ENCODE measurements at regions not wholly inside any gene's neighbourhood (a gene's known extent, or its start where the extent isn't known, plus 50 kb on each side); places are given as distances from the start of the nearest gene placed in this dataset.

DNA sequence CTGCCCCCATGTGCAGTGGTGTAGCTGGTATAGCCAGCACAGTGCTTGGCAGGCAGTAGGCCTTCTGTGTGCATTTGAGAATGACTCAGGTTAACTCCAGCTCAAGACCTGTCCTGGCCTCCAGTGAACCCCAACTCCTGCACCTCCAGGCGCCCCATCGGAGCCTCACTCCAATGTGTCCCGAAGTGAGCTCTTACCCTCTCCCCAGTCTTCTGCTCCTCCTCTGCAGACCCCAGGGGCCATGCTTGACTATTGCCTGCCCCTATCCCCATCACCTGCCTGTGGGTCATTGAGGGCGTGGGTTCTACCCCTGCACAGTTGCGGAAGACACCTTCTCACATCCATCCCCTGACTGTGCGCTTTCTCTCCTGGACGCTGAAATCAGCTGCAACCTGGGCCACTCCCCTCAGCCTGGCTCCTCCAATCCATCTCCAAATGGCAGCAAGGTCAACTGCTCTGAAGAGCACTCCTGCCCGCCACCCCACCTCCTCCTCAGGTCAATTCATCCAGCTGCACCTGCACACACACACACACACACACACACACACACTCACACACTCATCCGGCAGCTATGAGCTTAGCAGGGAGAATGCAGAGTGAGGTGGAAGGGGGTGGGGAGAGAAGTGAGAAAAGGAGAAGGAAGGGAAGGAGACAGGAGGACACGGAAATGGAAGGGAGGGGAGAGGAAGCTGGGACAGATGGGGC is 130.3 kb upstream of the GLI2 start:
- TF ChIP-seq EGR1 (IDR thresholded peaks at IDR 0.05) (no peak), NFIC (IDR thresholded peaks at IDR 0.05) (no peak), TCF12 (IDR thresholded peaks at IDR 0.05; ENCODE audit: low read depth) (no peak), TAF1 (IDR thresholded peaks at IDR 0.05; ENCODE audit: low read depth) (no peak), RAD21 (IDR thresholded peaks at IDR 0.05; ENCODE audit: low read depth) (no peak), CEBPB (IDR thresholded peaks at IDR 0.05) (no peak), TEAD4 (IDR thresholded peaks at IDR 0.05) (no peak), CREB1 (IDR thresholded peaks at IDR 0.05; ENCODE audit: low read depth) (no peak), EP300 (IDR thresholded peaks at IDR 0.05; ENCODE audit: borderline replicate concordance) (no peak), ZBTB7A (IDR thresholded peaks at IDR 0.05; ENCODE audit: low read depth) (no peak), FOXM1 (IDR thresholded peaks at IDR 0.05; ENCODE audit: borderline replicate concordance, low read depth) (no peak), YY1 (IDR thresholded peaks at IDR 0.05; ENCODE audit: low read depth) (no peak)
- TF ChIP-seq, protein P1, sequence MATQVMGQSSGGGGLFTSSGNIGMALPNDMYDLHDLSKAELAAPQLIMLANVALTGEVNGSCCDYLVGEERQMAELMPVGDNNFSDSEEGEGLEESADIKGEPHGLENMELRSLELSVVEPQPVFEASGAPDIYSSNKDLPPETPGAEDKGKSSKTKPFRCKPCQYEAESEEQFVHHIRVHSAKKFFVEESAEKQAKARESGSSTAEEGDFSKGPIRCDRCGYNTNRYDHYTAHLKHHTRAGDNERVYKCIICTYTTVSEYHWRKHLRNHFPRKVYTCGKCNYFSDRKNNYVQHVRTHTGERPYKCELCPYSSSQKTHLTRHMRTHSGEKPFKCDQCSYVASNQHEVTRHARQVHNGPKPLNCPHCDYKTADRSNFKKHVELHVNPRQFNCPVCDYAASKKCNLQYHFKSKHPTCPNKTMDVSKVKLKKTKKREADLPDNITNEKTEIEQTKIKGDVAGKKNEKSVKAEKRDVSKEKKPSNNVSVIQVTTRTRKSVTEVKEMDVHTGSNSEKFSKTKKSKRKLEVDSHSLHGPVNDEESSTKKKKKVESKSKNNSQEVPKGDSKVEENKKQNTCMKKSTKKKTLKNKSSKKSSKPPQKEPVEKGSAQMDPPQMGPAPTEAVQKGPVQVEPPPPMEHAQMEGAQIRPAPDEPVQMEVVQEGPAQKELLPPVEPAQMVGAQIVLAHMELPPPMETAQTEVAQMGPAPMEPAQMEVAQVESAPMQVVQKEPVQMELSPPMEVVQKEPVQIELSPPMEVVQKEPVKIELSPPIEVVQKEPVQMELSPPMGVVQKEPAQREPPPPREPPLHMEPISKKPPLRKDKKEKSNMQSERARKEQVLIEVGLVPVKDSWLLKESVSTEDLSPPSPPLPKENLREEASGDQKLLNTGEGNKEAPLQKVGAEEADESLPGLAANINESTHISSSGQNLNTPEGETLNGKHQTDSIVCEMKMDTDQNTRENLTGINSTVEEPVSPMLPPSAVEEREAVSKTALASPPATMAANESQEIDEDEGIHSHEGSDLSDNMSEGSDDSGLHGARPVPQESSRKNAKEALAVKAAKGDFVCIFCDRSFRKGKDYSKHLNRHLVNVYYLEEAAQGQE (IDR thresholded peaks at IDR 0.05; ENCODE audit: low read depth), result no peak
- TF ChIP-seq, protein P2, sequence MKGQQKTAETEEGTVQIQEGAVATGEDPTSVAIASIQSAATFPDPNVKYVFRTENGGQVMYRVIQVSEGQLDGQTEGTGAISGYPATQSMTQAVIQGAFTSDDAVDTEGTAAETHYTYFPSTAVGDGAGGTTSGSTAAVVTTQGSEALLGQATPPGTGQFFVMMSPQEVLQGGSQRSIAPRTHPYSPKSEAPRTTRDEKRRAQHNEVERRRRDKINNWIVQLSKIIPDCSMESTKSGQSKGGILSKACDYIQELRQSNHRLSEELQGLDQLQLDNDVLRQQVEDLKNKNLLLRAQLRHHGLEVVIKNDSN (IDR thresholded peaks at IDR 0.05), result no peak
- TF ChIP-seq, protein P3, sequence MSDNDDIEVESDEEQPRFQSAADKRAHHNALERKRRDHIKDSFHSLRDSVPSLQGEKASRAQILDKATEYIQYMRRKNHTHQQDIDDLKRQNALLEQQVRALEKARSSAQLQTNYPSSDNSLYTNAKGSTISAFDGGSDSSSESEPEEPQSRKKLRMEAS (IDR thresholded peaks at IDR 0.05), result no peak

DNA sequence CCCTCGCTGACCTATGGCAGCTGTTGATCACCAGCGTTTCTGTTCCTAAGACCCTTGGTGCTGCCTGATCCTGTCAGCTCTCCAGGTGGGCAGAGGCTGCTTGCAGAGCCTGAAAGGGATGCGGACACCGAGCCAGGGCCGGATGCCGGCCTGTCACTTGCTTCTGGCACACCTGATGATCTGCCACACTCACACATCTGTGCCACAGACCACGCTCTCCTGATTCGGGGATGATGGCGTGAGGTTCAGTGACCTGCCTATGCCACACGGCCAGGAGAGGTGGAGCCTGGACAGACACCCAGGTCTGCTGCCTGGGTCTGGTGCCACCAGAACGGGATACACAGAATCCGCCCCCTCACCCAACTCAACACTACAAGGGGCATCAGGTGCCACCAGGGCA is 129.4 kb upstream of the GLI2 start:
- no peak for TF ChIP-seq ZBTB7A (IDR thresholded peaks at IDR 0.05; ENCODE audit: low read depth)
- no peak for TF ChIP-seq TEAD4 (IDR thresholded peaks at IDR 0.05)
- TF ChIP-seq EGR1 (IDR thresholded peaks at IDR 0.05), result no peak
- TF ChIP-seq TCF12 (IDR thresholded peaks at IDR 0.05; ENCODE audit: low read depth), result no peak
- no peak for TF ChIP-seq CREB1 (IDR thresholded peaks at IDR 0.05; ENCODE audit: low read depth)
- TF ChIP-seq RAD21 (IDR thresholded peaks at IDR 0.05; ENCODE audit: low read depth), result no peak
- TF ChIP-seq YY1 (IDR thresholded peaks at IDR 0.05; ENCODE audit: low read depth), result no peak
- TF ChIP-seq, protein P2 (IDR thresholded peaks at IDR 0.05), result no peak
- TF ChIP-seq EP300 (IDR thresholded peaks at IDR 0.05; ENCODE audit: borderline replicate concordance), result no peak
- TF ChIP-seq, protein P1 (IDR thresholded peaks at IDR 0.05; ENCODE audit: low read depth), result no peak
- no peak for TF ChIP-seq FOXM1 (IDR thresholded peaks at IDR 0.05; ENCODE audit: borderline replicate concordance, low read depth)
- TF ChIP-seq TAF1 (IDR thresholded peaks at IDR 0.05; ENCODE audit: low read depth), result no peak
- TF ChIP-seq CEBPB (IDR thresholded peaks at IDR 0.05), result no peak
- TF ChIP-seq, protein P3 (IDR thresholded peaks at IDR 0.05), result no peak
- TF ChIP-seq NFIC (IDR thresholded peaks at IDR 0.05), result no peak

DNA sequence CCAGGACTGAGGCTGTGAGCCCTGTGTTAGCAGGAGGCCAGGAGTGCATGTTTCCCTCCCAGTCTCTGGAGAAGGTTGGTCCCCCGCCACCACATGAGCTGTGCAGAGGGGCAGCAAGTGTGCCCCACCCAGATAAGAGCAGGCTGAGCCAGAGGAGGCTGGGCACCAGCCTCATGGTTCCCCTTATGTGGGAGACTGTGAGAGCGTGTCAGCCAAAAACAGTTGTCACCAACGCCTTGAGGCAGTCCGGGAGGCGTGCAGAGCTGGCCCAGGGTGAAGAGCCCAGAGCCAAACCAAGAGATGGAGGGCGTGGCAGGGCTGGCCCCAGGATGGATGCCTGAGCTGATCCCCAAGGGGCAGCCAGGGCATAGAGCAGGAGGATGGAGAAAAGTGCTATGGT is 128.7 kb upstream of the GLI2 start:
- TF ChIP-seq TAF1 (IDR thresholded peaks at IDR 0.05; ENCODE audit: low read depth) (no peak), EGR1 (IDR thresholded peaks at IDR 0.05) (no peak), YY1 (IDR thresholded peaks at IDR 0.05; ENCODE audit: low read depth) (no peak), RAD21 (IDR thresholded peaks at IDR 0.05; ENCODE audit: low read depth) (no peak), ZBTB7A (IDR thresholded peaks at IDR 0.05; ENCODE audit: low read depth) (no peak)

DNA sequence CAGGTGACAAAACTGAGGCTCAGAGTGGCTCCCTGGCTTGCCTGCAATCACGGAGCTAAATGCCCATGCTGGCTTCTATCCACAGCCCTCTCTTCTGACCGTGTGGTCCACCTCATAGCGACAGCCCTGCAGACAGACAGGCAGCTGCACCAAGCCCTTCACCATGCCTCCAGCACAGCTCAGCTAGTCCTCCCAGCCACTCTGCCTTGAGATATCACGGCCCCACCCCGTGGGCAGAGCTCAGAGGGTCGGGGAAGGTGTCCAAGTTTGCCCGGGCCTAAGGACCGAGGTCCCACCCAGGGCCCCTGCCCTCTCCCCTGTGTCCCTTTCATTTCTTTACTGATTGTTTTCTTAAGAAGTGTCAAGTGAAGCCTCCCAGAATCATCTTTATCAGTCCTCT is 128.2 kb upstream of the GLI2 start:
- no peak for TF ChIP-seq TCF12 (IDR thresholded peaks at IDR 0.05; ENCODE audit: low read depth)

DNA sequence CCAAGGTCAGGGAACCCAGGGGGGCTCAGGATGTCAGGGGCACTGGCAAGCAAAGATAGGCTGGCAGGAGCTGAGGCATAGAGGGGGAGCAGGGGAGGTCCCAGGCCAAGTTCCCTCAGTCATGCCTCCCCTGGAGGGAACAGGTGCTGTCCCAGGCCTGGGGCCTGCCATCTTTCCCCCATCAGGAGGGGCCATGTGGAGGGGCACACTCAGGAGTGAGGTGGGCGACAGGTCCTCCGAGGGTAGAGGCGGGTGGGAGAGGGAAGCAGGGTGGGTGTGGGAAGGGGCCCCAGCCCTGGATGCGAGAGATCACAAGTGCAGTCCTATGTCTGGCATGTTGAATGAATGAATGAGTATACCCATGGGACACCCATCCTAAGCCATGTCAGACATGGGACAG is 127.7 kb upstream of the GLI2 start:
- TF ChIP-seq YY1 (IDR thresholded peaks at IDR 0.05; ENCODE audit: low read depth), result no peak
- no peak for TF ChIP-seq EGR1 (IDR thresholded peaks at IDR 0.05)
- no peak for TF ChIP-seq TEAD4 (IDR thresholded peaks at IDR 0.05)
- TF ChIP-seq, protein P3 (IDR thresholded peaks at IDR 0.05), result no peak

DNA sequence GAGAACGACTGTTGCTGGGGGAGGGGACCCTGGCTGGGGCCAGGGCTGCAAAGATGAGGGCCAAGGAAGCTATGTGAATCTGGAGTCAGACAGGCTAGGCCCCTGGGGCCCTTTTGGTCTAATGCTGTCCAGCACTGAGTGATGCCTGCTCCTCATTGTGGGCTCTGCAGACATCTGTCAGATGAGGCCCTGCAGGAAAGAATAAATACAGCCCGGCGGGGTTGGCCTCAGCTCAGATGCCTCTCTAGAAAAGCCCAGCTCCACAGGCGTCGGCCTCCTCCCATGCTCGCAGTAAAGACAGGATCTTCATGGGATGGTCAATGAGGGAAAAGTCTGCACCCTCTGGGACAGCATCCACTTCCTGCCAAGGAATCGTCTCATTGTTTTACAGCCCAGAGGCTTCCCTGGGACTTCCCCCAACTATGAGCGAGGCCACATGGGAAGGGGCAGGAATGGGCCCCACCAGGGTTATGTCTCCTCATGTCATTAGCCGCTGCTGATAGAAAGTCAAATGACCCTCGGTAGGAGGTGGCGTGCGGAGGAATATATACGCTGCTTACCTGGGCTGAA is 125.8 kb upstream of the GLI2 start:
- TF ChIP-seq, protein P2 (IDR thresholded peaks at IDR 0.05), result no peak
- TF ChIP-seq TCF12 (IDR thresholded peaks at IDR 0.05; ENCODE audit: low read depth), result no peak
- TF ChIP-seq, protein P3 (IDR thresholded peaks at IDR 0.05), result no peak
- no peak for TF ChIP-seq FOXM1 (IDR thresholded peaks at IDR 0.05; ENCODE audit: borderline replicate concordance, low read depth)
- TF ChIP-seq, protein P1 (IDR thresholded peaks at IDR 0.05; ENCODE audit: low read depth), result no peak
- TF ChIP-seq YY1 (IDR thresholded peaks at IDR 0.05; ENCODE audit: low read depth), result no peak
- TF ChIP-seq TEAD4 (IDR thresholded peaks at IDR 0.05), result no peak
- no peak for TF ChIP-seq ZBTB7A (IDR thresholded peaks at IDR 0.05; ENCODE audit: low read depth)
- TF ChIP-seq CEBPB (IDR thresholded peaks at IDR 0.05), result no peak
